GM19023 (cell line): ENCODE measurements at regions not wholly inside any gene's neighbourhood (a gene's known extent, or its start where the extent isn't known, plus 50 kb on each side); places are given as distances from the start of the nearest gene placed in this dataset.

Source experiments
- ATAC-seq: cut with Tn5 transposase; IDR thresholded peaks from one replicate; pipeline ENCODE4 v1.9.1; 2021; ENCODE audit warnings: mild to moderate bottlenecking, moderate library complexity; ENCODE audit not compliant: unreplicated experiment

- no peak for ATAC-seq
Observed at GRCh38 chr5:2303431-2304100, 420.8 kb upstream of the IRX4 start.

- no peak for ATAC-seq
Observed at GRCh38 chr5:2302169-2302568, 419.4 kb upstream of the IRX4 start.

GRCh38 chr5:2300861-2301574 lies 418.3 kb upstream of the IRX4 start:
- no peak for ATAC-seq

- ATAC-seq = no peak
Observed at GRCh38 chr5:2300421-2300820, 417.7 kb upstream of the IRX4 start.

GRCh38 chr5:2299388-2300220 lies 416.9 kb upstream of the IRX4 start:
- ATAC-seq = no peak

- no peak for ATAC-seq
Observed at GRCh38 chr5:2298781-2299180, 416.1 kb upstream of the IRX4 start.

GRCh38 chr5:2297991-2298390 lies 415.3 kb upstream of the IRX4 start:
- ATAC-seq = no peak

GRCh38 chr5:2295476-2295875 lies 412.8 kb upstream of the IRX4 start:
- ATAC-seq = no peak

GRCh38 chr5:2293906-2294305 lies 411.2 kb upstream of the IRX4 start:
- ATAC-seq = no peak

- no peak for ATAC-seq
Observed at GRCh38 chr5:2291146-2291840, 408.6 kb upstream of the IRX4 start.

- ATAC-seq = no peak
Observed at GRCh38 chr5:2289380-2289779, 406.7 kb upstream of the IRX4 start.

- no peak for ATAC-seq
Observed at GRCh38 chr5:2288968-2289367, 406.2 kb upstream of the IRX4 start.

- no peak for ATAC-seq
Observed at GRCh38 chr5:2288466-2288865, 405.7 kb upstream of the IRX4 start.

- ATAC-seq = no peak
Observed at GRCh38 chr5:2286250-2286649, 403.5 kb upstream of the IRX4 start.

GRCh38 chr5:2284678-2285077 lies 402.0 kb upstream of the IRX4 start:
- ATAC-seq = no peak

GRCh38 chr5:2283481-2284045 lies 400.8 kb upstream of the IRX4 start:
- ATAC-seq = no peak

- no peak for ATAC-seq
Observed at GRCh38 chr5:2282893-2283292, 400.2 kb upstream of the IRX4 start.

GRCh38 chr5:2282034-2282690 lies 399.4 kb upstream of the IRX4 start:
- no peak for ATAC-seq

GRCh38 chr5:2281446-2281845 lies 398.7 kb upstream of the IRX4 start:
- no peak for ATAC-seq

- ATAC-seq = no peak
Observed at GRCh38 chr5:2280318-2280717, 397.6 kb upstream of the IRX4 start.
